Head of caudate nucleus (tissue), 42 donors: ENCODE measurements at regions not wholly inside any gene's neighbourhood (a gene's known extent, or its start where the extent isn't known, plus 50 kb on each side); places are given as distances from the start of the nearest gene placed in this dataset.

Experiments used
- DNase-seq, 42 donors: peaks; one replicate each; pipeline versions ENCODE4 v3.0.0 to v3.0.0-alpha.2; 2020 to 2021; ENCODE audit warnings: mixed read lengths in 7 of 42
- intact Hi-C: fragments of 100-400 bp; cut with DNase I; formaldehyde crosslinking; loops from one replicate; pipeline ENCODE4 v1.15.0; 2022

- intact Hi-C loops: no loop called here
Observed at GRCh38 chr5:97874491-97874890, 691.4 kb upstream of the RIOK2 start.

GRCh38 chr5:97876272-97876671, 693.2 kb upstream of the RIOK2 start:
- intact Hi-C loops: loop anchor here (5.0 kb wide), 1 partner anchor 891 kb away; no protein-coding TSS in a partner anchor
- DNase-seq: no peak

More at GRCh38 chr5:97874491-97874890, 691.4 kb upstream of the RIOK2 start:
- no peak for DNase-seq

GRCh38 chr5:97877588-97877987, 694.5 kb upstream of the RIOK2 start:
- peak in 22 of 42 donors; percentile 5 to 68 (median 28) for DNase-seq
- intact Hi-C loops: loop anchor here (5.0 kb wide), 1 partner anchor 890 kb away; no protein-coding TSS in a partner anchor

- no peak for DNase-seq
- intact Hi-C loops: no loop called here
Observed at GRCh38 chr5:97888439-97888838, 705.4 kb upstream of the RIOK2 start.

- no peak for DNase-seq
- intact Hi-C loops: no loop called here
Observed at GRCh38 chr5:97891971-97892370, 708.9 kb upstream of the RIOK2 start.

- intact Hi-C loops: no loop called here
- DNase-seq: no peak
Observed at GRCh38 chr5:97903742-97904141, 720.7 kb upstream of the RIOK2 start.

- DNase-seq: no peak
- intact Hi-C loops: no loop called here
Observed at GRCh38 chr5:97906135-97906534, 723.1 kb upstream of the RIOK2 start.

- intact Hi-C loops: no loop called here
- DNase-seq: no peak
Observed at GRCh38 chr5:97907646-97908400, 724.8 kb upstream of the RIOK2 start.

GRCh38 chr5:97909541-97909940, 726.5 kb upstream of the RIOK2 start:
- intact Hi-C loops: no loop called here
- DNase-seq: no peak

- DNase-seq: no peak
Observed at GRCh38 chr5:97914483-97914882, 731.4 kb upstream of the RIOK2 start.

GRCh38 chr5:97915106-97915505, 732.1 kb upstream of the RIOK2 start:
- intact Hi-C loops: no loop called here
- DNase-seq: no peak

More at GRCh38 chr5:97914483-97914882, 731.4 kb upstream of the RIOK2 start:
- intact Hi-C loops: no loop called here

GRCh38 chr5:97918057-97918456, 735.0 kb upstream of the RIOK2 start:
- intact Hi-C loops: no loop called here
- no peak for DNase-seq

GRCh38 chr5:97918620-97919019, 735.6 kb upstream of the RIOK2 start:
- intact Hi-C loops: no loop called here
- DNase-seq: no peak

GRCh38 chr5:97919719-97920118, 736.7 kb upstream of the RIOK2 start:
- intact Hi-C loops: no loop called here
- DNase-seq: no peak

- intact Hi-C loops: no loop called here
- DNase-seq: no peak
Observed at GRCh38 chr5:97922776-97923175, 739.7 kb upstream of the RIOK2 start.

- no peak for DNase-seq
- intact Hi-C loops: no loop called here
Observed at GRCh38 chr5:97923496-97923895, 740.4 kb upstream of the RIOK2 start.

- no peak for DNase-seq
- intact Hi-C loops: no loop called here
Observed at GRCh38 chr5:97923997-97924396, 741.0 kb upstream of the RIOK2 start.

GRCh38 chr5:97929383-97929782, 746.3 kb upstream of the RIOK2 start:
- intact Hi-C loops: no loop called here
- no peak for DNase-seq

GRCh38 chr5:97931829-97932228, 748.8 kb upstream of the RIOK2 start:
- no peak for DNase-seq
- intact Hi-C loops: no loop called here

- peak in 2 of 42 donors; percentile 1 to 18 for DNase-seq
Observed at GRCh38 chr5:97936231-97936630, 753.2 kb upstream of the RIOK2 start.

GRCh38 chr5:97937846-97938245, 754.8 kb upstream of the RIOK2 start:
- no peak for DNase-seq
- intact Hi-C loops: no loop called here

More at GRCh38 chr5:97936231-97936630, 753.2 kb upstream of the RIOK2 start:
- intact Hi-C loops: no loop called here
